Adrenal gland (tissue), 9 donors: ENCODE measurements at regions not wholly inside any gene's neighbourhood (a gene's known extent, or its start where the extent isn't known, plus 50 kb on each side); places are given as distances from the start of the nearest gene placed in this dataset.

Experiments used
- DNase-seq, 7 donors: peaks; one replicate each; pipeline ENCODE4 v3.0.0-alpha.2; 2019 to 2020
- H3K27ac ChIP-seq, 5 donors: fragments of 200-600 bp; sonication (generic) in 4 of 5; 1 replicate in 3 of 5; 2 replicates in 2 of 5; pipeline versions ENCODE4 v1.5.1 to v1.8.0; 2016 to 2020; ENCODE audit warnings: mild to moderate bottlenecking in 1 of 5
- H3K27me3 ChIP-seq: fragments of 200-600 bp; 2 replicates; pipeline ENCODE4 v1.8.0; 2021
- H3K36me3 ChIP-seq, 2 donors: fragments of 200-600 bp; replicated peaks in 1 of 2; 1 replicate in 1 of 2; 2 replicates in 1 of 2; pipeline versions ENCODE4 v1.5.1 to v1.8.0; 2018 to 2022
- H3K4me1 ChIP-seq, 2 donors: fragments of 200-600 bp; replicated peaks in 1 of 2; 1 replicate in 1 of 2; 2 replicates in 1 of 2; pipeline versions ENCODE4 v1.5.1 to v1.8.0; 2018 to 2021
- H3K4me3 ChIP-seq, 4 donors: fragments of 200-600 bp; sonication (generic) in 3 of 4; one replicate each; pipeline ENCODE4 v1.5.1; 2016 to 2018
- H3K9me3 ChIP-seq, 3 donors: fragments of 200-600 bp; sonication (generic) in 1 of 3; replicated peaks in 1 of 3; 1 replicate in 2 of 3; 2 replicates in 1 of 3; pipeline versions ENCODE4 v1.5.1 to v1.8.0; 2016 to 2021
- POLR2A ChIP-seq, 2 donors: fragments of 450-650 bp; IDR thresholded peaks; one replicate each; pipeline ENCODE4 v1.6.1; 2017; ENCODE audit warnings: antibody characterized with exemption in 2 of 2, mild to moderate bottlenecking in 2 of 2, moderate library complexity in 1 of 2
- WGBS, 4 donors: extraction: QIAGEN DNeasy Blood & Tissue Kit in 2 of 4; methylation state at CpG; one replicate each; pipeline versions ENCODE4 v1.1.5 to v1.1.7; 2013 to 2017; 5-methylcytosine and 5-hydroxymethylcytosine counted together
- intact Hi-C, 2 donors: fragments of 100-400 bp; cut with DNase I; formaldehyde crosslinking; loops; one replicate each; pipeline versions ENCODE4 v1.14.1 to v1.15.0; 2022 to 2023
- TF ChIP-seq, protein P1 (sequence below), 6 experiments: fragments of 450-650 bp in 4 of 6; fragments of 200-600 bp in 2 of 6; sonication (generic) in 1 of 6; IDR thresholded peaks; 1 replicate in 5 of 6; 2 replicates in 1 of 6; pipeline versions ENCODE4 v1.5.1 to v1.8.0; 2016 to 2021; ENCODE audit warnings: antibody characterized with exemption in 6 of 6, mild to moderate bottlenecking in 2 of 6, moderate library complexity in 1 of 6
- donor health status: healthy with polysubstance abuse.
- donor health status: Bipolar disorder and iron deficiency.
- donor health status: DM: yes; HTN: yes; CAD: no.
- donor health status: DM: no; HTN: no; CAD: no.
- donor health status: DM: no; HTN: no; CAD: no.

DNA sequence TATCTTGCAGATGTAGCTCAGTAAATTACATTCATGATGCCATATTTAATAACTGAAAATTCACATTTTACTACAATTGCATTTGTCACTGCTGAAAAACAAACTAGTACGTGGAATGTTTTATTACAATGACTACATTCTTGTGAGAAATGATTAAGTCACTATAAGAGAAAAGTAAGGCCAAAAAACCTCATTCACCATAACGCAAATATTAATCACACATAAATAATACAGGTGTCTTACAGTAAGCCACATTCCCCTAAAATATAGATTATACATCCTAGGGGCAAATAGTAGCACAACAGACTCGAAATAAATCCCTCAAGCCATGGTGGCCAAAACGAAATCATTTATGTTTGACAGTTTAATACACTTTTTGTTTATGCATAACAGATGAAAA lies 460.6 kb downstream of the NR4A2 start:
- Histone ChIP-seq H3K9me3 (no peaks in the 10 kb centered on the region), H3K27ac (no peak overlapping the region), H3K36me3 (no peaks in the 10 kb centered on the region), H3K27me3 (no peaks in the 10 kb centered on the region), H3K4me1 (no peaks in the 10 kb centered on the region), H3K4me3 (no peak overlapping the region)
- TF ChIP-seq, protein P1, sequence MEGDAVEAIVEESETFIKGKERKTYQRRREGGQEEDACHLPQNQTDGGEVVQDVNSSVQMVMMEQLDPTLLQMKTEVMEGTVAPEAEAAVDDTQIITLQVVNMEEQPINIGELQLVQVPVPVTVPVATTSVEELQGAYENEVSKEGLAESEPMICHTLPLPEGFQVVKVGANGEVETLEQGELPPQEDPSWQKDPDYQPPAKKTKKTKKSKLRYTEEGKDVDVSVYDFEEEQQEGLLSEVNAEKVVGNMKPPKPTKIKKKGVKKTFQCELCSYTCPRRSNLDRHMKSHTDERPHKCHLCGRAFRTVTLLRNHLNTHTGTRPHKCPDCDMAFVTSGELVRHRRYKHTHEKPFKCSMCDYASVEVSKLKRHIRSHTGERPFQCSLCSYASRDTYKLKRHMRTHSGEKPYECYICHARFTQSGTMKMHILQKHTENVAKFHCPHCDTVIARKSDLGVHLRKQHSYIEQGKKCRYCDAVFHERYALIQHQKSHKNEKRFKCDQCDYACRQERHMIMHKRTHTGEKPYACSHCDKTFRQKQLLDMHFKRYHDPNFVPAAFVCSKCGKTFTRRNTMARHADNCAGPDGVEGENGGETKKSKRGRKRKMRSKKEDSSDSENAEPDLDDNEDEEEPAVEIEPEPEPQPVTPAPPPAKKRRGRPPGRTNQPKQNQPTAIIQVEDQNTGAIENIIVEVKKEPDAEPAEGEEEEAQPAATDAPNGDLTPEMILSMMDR (IDR thresholded peaks at IDR 0.05), result no peak
- TF ChIP-seq POLR2A (IDR thresholded peaks at IDR 0.05), result no peak
- DNase-seq, result no peak
- intact Hi-C loops, result no loop called here
- WGBS, 4 donors, result 62 to 72% (median 65%) methylated on average over 4 of the region's 4 CpGs

DNA sequence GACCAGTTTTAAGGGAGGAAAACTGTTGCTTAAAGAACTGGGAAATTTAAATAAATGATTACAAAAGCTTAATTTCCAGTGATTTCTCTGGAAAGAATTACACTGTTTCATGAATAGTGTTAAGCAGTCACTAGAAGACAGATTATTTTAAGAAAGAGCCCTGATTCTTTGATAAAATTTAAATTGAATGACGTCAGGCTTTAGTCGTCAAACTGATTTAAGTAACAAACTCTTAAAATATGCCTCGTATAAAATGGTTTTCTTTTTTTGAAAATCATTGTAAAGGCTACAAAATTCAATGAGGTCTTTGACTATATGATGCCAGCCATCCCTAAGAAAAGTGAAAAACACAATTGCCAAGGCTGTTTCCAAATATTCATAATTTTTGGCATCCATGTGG lies 465.0 kb downstream of the NR4A2 start:
- 62 to 77% (median 65%) methylated on average over 3 of the region's 3 CpGs for WGBS, 4 donors
- H3K9me3 ChIP-seq, result no peaks in the 10 kb centered on the region

DNA sequence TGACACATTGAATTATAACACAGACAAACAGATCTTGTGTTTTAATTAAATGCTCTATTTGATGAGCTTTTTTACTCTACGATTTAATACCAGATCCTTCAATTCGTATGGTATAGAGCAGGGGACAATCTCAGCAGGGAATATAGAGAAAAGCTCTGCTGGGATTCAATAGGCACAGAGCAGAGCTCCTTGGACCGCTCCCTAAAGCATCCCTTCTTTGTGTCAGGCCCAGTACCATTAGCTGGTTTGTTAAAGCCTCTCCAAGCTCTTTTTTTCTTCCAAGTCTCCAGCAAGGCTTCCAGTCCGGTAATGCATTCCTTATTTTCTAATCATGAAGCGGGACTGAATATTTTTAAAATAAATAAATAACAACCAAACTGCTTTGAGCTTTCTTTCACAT lies 466.0 kb downstream of the NR4A2 start:
- no peaks in the 10 kb centered on the region for H3K36me3 ChIP-seq
- no peaks in the 10 kb centered on the region for H3K4me1 ChIP-seq
- 76 to 83% (median 77%) methylated on average over 5 of the region's 5 CpGs for WGBS, 4 donors
- DNase-seq, result no peak
- H3K4me3 ChIP-seq, result no peak overlapping the region
- intact Hi-C loops, result no loop called here
- no peaks in the 10 kb centered on the region for H3K9me3 ChIP-seq
- no peak overlapping the region for H3K27ac ChIP-seq
- H3K27me3 ChIP-seq, result no peaks in the 10 kb centered on the region
- no peak for TF ChIP-seq POLR2A (IDR thresholded peaks at IDR 0.05)
- TF ChIP-seq, protein P1 (IDR thresholded peaks at IDR 0.05), result no peak

More for the DNA sequence above, 465.0 kb downstream of the NR4A2 start:
- Histone ChIP-seq H3K36me3 (no peaks in the 10 kb centered on the region), H3K4me3 (no peak overlapping the region), H3K27ac (no peak overlapping the region), H3K27me3 (no peaks in the 10 kb centered on the region), H3K4me1 (no peaks in the 10 kb centered on the region)
- intact Hi-C loops, result no loop called here
- no peak for TF ChIP-seq POLR2A (IDR thresholded peaks at IDR 0.05)
- TF ChIP-seq, protein P1 (IDR thresholded peaks at IDR 0.05), result no peak
- DNase-seq, result no peak

DNA sequence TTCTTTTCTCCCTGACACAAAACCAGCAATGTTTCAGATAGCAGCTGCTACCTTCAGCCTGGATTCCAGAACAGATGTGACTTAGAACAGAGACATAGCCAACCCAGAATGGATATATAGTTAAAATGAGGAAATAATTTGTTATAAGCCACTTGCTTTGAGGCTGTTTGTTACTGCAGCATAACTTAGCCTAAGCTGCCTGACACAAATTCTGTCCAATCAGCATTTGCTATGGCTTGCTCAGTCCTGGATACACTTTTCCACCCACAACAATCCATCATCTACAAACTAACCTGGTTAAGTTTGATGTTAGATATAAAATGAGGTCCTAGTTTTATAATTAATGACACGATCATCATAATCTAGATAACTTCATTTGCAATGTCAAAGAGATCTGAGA lies 480.4 kb downstream of the NR4A2 start:
- intact Hi-C loops, result no loop called here
- H3K4me1 ChIP-seq, result no peaks in the 10 kb centered on the region
- H3K4me3 ChIP-seq, result no peak overlapping the region
- no peaks in the 10 kb centered on the region for H3K36me3 ChIP-seq
- no peak for DNase-seq
- WGBS, 4 donors, result 69 to 79% (median 72%) methylated on average over 1 of the region's 1 CpG
- no peaks in the 10 kb centered on the region for H3K27me3 ChIP-seq
- H3K9me3 ChIP-seq, result no peaks in the 10 kb centered on the region
- no peak for TF ChIP-seq POLR2A (IDR thresholded peaks at IDR 0.05)
- TF ChIP-seq, protein P1 (IDR thresholded peaks at IDR 0.05), result no peak
- no peak overlapping the region for H3K27ac ChIP-seq
